Tibial nerve (tissue), 4 donors: ENCODE measurements at regions not wholly inside any gene's neighbourhood (a gene's known extent, or its start where the extent isn't known, plus 50 kb on each side); places are given as distances from the start of the nearest gene placed in this dataset.

Source experiments
- EP300 ChIP-seq, 2 donors: sonication (generic); formaldehyde crosslinking; IDR thresholded peaks; one replicate each; pipeline ENCODE4 v1.6.1; 2017; ENCODE audit warnings: antibody characterized with exemption in 2 of 2, mild to moderate bottlenecking in 1 of 2
- POLR2A ChIP-seq, 2 donors: fragments of 450-650 bp; IDR thresholded peaks; one replicate each; pipeline ENCODE4 v1.6.1; 2017; ENCODE audit warnings: antibody characterized with exemption in 2 of 2, mild to moderate bottlenecking in 2 of 2, moderate library complexity in 2 of 2
- TF ChIP-seq, protein P1 (sequence below), 5 experiments: fragments of 200-600 bp in 3 of 5; fragments of 450-650 bp in 2 of 5; sonication (generic) in 3 of 5; IDR thresholded peaks; one replicate each; pipeline ENCODE4 v1.5.1; 2016 to 2019; ENCODE audit warnings: antibody characterized with exemption in 5 of 5, mild to moderate bottlenecking in 3 of 5, moderate library complexity in 2 of 5

DNA sequence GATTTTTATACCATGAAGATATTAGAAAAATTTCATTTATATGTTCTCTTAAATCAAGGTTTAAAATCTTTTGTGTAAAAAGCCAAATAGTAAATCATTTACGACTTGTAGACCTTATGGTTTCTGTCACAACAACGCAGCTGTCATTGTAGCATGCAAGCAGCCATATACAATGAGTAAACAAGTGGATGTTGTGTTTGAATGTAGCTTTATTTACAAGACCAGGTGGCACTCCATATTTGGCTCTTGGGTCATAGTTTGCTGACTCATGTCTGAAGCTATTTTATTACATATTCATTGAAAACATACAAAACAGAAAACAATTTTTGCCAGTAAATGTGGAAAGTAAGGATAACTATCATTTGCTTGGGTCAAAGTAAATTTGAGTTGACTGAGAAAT lies 930.8 kb downstream of the SLITRK5 start:
- TF ChIP-seq EP300 (IDR thresholded peaks at IDR 0.05) (no peak), POLR2A (IDR thresholded peaks at IDR 0.05) (no peak)
- TF ChIP-seq, protein P1, sequence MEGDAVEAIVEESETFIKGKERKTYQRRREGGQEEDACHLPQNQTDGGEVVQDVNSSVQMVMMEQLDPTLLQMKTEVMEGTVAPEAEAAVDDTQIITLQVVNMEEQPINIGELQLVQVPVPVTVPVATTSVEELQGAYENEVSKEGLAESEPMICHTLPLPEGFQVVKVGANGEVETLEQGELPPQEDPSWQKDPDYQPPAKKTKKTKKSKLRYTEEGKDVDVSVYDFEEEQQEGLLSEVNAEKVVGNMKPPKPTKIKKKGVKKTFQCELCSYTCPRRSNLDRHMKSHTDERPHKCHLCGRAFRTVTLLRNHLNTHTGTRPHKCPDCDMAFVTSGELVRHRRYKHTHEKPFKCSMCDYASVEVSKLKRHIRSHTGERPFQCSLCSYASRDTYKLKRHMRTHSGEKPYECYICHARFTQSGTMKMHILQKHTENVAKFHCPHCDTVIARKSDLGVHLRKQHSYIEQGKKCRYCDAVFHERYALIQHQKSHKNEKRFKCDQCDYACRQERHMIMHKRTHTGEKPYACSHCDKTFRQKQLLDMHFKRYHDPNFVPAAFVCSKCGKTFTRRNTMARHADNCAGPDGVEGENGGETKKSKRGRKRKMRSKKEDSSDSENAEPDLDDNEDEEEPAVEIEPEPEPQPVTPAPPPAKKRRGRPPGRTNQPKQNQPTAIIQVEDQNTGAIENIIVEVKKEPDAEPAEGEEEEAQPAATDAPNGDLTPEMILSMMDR (IDR thresholded peaks at IDR 0.05) = no peak
